Activated T-cell treated with anti-CD3 and anti-CD28 coated beads, Interleukin-2, amount 50 U/mL, for 72 hours (primary cell): ENCODE measurements at regions not wholly inside any gene's neighbourhood (a gene's known extent, or its start where the extent isn't known, plus 50 kb on each side); places are given as distances from the start of the nearest gene placed in this dataset.

ENCODE experiments used
- ATAC-seq, 2 donors: fragments of 150-1000 bp; cut with Tn5 transposase; replicated peaks in 1 of 2; 2 replicates each; pipeline ENCODE4 v1.10.0; 2021; ENCODE audit warnings: moderate library complexity in 2 of 2, mild to moderate bottlenecking in 1 of 2
- DNase-seq, 2 donors: peaks; one replicate each; pipeline ENCODE4 v3.0.0; 2021 to 2022; ENCODE audit warnings: mixed read lengths in 1 of 2
- H3K27ac Mint-ChIP-seq: one replicate; pipeline ENCODE4 v1.8.0; 2022; ENCODE audit warnings: mild to moderate bottlenecking, moderate library complexity, mixed read lengths
- H3K27me3 Mint-ChIP-seq: one replicate; pipeline ENCODE4 v1.8.0; 2022; ENCODE audit warnings: low read depth, mixed read lengths
- H3K36me3 Mint-ChIP-seq, 2 donors: one replicate each; pipeline ENCODE4 v1.8.0; 2022; ENCODE audit warnings: mixed read lengths in 2 of 2, mild to moderate bottlenecking in 1 of 2; ENCODE audit not compliant: insufficient read depth in 2 of 2
- H3K4me1 Mint-ChIP-seq: one replicate; pipeline ENCODE4 v1.8.0; 2022; ENCODE audit warnings: low read depth, mixed read lengths
- H3K4me3 Mint-ChIP-seq, 2 donors: one replicate each; pipeline ENCODE4 v1.8.0; 2022; ENCODE audit warnings: mild to moderate bottlenecking in 2 of 2, mixed read lengths in 2 of 2, moderate library complexity in 2 of 2
- H3K9me3 Mint-ChIP-seq, 2 donors: one replicate each; pipeline ENCODE4 v1.8.0; 2022; ENCODE audit warnings: mixed read lengths in 2 of 2

DNA sequence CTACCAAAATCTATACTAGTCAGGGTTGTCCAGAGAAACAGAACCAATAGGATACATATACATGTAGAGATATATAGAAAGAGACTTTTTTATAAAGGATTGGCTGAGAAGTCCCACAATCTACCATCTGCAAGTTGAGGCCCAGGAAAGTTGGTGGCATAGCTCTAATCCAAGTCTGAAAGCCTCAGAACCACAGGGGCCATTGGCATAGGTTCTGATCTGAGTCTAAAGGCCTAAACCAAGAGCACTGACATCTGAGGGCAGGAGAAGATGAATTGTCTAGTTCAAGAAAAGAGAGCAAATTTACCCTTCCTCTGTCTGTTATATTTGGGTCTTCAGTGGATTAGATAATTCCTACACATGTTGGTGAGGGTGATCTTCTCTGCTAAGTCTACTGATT is 433.1 kb downstream of the ADAMTS20 start:
- H3K4me3 Mint-ChIP-seq = no peak overlapping the region
- no peaks in the 10 kb centered on the region for H3K27me3 Mint-ChIP-seq
- H3K9me3 Mint-ChIP-seq = peaks cover 0 to 2% of the 10 kb centered on the region in 2 donors
- no peaks in the 10 kb centered on the region for H3K4me1 Mint-ChIP-seq
- ATAC-seq (no peak), DNase-seq (no peak)
- H3K27ac Mint-ChIP-seq = no peak overlapping the region
- H3K36me3 Mint-ChIP-seq = no peaks in the 10 kb centered on the region

DNA sequence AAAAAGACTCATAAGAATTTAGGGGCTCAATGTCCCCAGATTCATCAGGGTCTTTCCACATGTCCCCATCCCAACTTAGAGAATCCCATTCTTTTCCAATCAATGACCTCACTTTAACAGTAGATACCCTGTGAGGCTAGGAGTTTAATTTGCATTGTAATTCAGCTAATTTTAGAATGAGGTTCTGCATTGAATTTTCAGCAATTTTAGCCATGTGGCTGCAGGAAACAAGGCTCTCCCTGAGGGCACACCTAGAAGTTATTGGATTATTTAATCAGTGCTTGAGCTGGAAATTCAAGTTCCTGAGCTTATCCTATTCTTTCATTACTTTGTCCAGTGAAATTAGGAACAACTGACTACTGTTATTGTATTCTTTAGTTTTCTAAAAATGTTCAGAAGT is 433.8 kb downstream of the ADAMTS20 start:
- ATAC-seq = no peak
- no peaks in the 10 kb centered on the region for H3K27me3 Mint-ChIP-seq
- DNase-seq = no peak
- no peaks in the 10 kb centered on the region for H3K4me1 Mint-ChIP-seq
- no peak overlapping the region for H3K4me3 Mint-ChIP-seq
- H3K27ac Mint-ChIP-seq = no peak overlapping the region
- H3K9me3 Mint-ChIP-seq = peaks cover 0 to 2% of the 10 kb centered on the region in 2 donors
- no peaks in the 10 kb centered on the region for H3K36me3 Mint-ChIP-seq

- H3K27ac Mint-ChIP-seq = no peak overlapping the region
- no peaks in the 10 kb centered on the region for H3K4me1 Mint-ChIP-seq
- no peak for DNase-seq
- H3K4me3 Mint-ChIP-seq = no peak overlapping the region
- no peak for ATAC-seq
- no peaks in the 10 kb centered on the region for H3K27me3 Mint-ChIP-seq
- H3K9me3 Mint-ChIP-seq = no peaks in the 10 kb centered on the region
- no peaks in the 10 kb centered on the region for H3K36me3 Mint-ChIP-seq
Measured at GRCh38 chr12:43117226-43117930, 434.6 kb downstream of the ADAMTS20 start.

DNA sequence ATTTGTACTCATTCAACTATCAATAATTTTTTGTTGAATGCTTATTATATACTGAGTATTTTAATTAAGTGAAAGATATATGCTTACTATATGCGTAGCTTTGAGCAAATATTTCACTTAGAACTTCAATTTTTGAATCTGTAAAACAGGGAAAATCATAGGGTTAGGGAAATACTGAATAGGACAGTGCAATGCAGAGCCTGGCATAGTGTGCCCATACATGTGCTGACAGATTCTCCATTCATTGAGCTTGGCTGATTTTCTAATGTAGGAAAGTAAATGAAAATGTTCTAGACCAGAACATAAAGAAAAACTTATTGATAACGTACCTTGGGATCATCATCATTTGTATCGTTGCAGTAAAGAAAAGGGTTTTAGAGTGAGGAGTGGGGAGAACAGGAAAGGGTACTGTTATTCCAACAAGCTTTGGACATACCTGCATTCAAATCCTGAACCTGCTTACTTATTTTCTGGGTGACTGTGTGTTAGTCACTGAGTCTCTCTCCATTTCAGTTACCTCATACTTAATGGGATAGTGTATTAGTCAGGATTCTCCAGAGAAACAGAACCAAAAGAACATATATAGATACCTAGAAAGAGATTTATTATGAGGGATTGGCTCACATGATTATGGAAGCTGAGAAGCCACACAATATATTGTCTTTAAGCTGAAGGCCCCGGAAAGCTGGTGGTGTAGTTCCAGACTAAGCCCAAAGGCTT is 436.4 kb downstream of the ADAMTS20 start:
- Mint-ChIP-seq H3K27ac (no peak overlapping the region), H3K36me3 (no peaks in the 10 kb centered on the region), H3K27me3 (no peaks in the 10 kb centered on the region), H3K4me3 (no peak overlapping the region), H3K4me1 (no peaks in the 10 kb centered on the region), H3K9me3 (no peaks in the 10 kb centered on the region)
- DNase-seq = no peak
- no peak for ATAC-seq

DNA sequence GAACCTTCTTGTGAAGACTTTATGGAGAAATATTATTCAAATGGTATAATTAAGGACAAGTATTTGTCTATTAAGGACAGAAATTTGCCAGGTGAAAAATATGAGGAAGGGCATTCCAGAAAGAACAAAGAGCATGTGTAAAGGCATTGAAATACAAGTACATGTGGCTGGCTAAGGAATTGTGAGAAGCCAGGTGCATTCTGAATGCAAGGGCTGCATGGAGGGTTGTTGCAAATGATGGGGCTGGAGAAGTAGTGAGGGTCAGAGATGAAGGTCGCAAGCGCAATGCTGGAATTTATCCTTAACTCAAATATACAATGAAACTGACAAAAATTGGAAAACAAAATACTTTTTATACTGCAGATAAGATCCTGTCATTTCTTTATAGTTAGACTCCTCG is 437.7 kb downstream of the ADAMTS20 start:
- Mint-ChIP-seq H3K9me3 (peaks cover 0 to 2% of the 10 kb centered on the region in 2 donors), H3K27me3 (no peaks in the 10 kb centered on the region), H3K36me3 (no peaks in the 10 kb centered on the region), H3K4me1 (no peaks in the 10 kb centered on the region), H3K27ac (no peak overlapping the region), H3K4me3 (no peak overlapping the region)
- DNase-seq = no peak
- no peak for ATAC-seq

- DNase-seq (no peak), ATAC-seq (no peak)
- Mint-ChIP-seq H3K36me3 (no peaks in the 10 kb centered on the region), H3K9me3 (peaks cover 0 to 6% of the 10 kb centered on the region in 2 donors), H3K4me1 (no peaks in the 10 kb centered on the region), H3K27me3 (no peaks in the 10 kb centered on the region), H3K4me3 (no peak overlapping the region), H3K27ac (no peak overlapping the region)
Measured at GRCh38 chr12:43113616-43114015, 438.4 kb downstream of the ADAMTS20 start.

GRCh38 chr12:43113135-43113534 is 438.9 kb downstream of the ADAMTS20 start:
- DNase-seq (no peak), ATAC-seq (no peak)
- no peaks in the 10 kb centered on the region for H3K27me3 Mint-ChIP-seq
- H3K4me1 Mint-ChIP-seq = no peaks in the 10 kb centered on the region
- H3K36me3 Mint-ChIP-seq = no peaks in the 10 kb centered on the region
- no peak overlapping the region for H3K4me3 Mint-ChIP-seq
- no peak overlapping the region for H3K27ac Mint-ChIP-seq
- peaks cover 3 to 8% of the 10 kb centered on the region in 2 donors for H3K9me3 Mint-ChIP-seq

DNA sequence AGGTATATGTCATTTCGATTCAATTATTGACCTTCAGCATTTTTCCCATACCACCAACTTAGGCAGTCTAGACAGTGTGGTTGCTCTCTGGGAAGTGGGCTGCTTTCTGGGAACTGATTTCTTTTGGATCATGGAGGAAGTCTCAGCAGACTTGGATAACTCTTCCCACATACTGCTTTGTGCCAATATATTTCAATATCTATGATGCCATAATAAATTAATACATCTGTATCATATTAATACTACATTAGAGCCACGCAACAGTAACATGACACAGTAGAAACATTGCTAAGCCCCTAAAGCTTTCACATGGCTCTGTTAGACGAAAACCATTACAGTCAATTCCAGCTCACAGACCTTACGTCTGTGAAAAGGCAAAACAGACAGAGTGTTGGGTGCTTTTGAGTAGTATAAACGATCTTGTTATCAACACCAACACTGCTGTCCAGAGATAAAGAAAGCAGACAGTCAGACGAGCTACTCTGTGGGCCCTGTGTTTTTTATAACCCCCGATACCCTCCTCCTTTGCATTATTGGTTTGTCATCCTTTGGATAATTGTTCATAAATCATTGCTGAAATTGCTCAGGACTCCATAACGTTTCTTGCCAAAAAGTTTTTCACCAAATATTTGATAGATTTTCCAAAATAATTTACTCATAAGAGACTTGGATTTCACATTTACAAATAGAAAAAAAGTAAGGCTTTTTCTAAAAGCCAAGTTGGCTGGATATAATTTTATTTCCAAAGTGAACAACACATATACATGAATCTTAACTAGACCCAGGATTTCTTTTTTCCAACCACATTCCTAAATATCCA is 439.7 kb downstream of the ADAMTS20 start:
- Mint-ChIP-seq H3K4me3 (no peak overlapping the region), H3K27me3 (no peaks in the 10 kb centered on the region), H3K9me3 (peaks cover 3 to 8% of the 10 kb centered on the region in 2 donors), H3K27ac (no peak overlapping the region), H3K4me1 (no peaks in the 10 kb centered on the region), H3K36me3 (no peaks in the 10 kb centered on the region)
- no peak for DNase-seq
- ATAC-seq = no peak

DNA sequence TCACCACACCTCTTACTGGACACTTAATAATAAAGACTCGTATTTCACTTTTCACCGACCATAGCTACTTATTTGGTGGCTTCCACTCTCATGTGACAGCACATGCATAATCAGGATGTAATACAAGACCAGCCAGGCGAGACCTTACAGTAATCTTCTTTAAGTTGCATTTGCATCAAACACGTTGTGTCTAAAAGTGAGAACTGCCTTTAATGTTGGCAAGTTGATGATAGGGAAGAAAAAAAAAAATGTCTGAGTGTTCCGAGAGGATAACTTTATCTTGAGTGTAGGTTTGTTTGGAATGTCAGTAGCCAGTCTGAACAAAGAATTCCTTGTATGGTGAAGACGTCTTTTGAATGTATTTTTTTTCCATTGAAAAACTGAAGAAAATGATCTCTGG is 440.4 kb downstream of the ADAMTS20 start:
- no peak for DNase-seq
- H3K4me1 Mint-ChIP-seq = no peaks in the 10 kb centered on the region
- ATAC-seq = no peak
- no peak overlapping the region for H3K4me3 Mint-ChIP-seq
- peaks cover 3 to 8% of the 10 kb centered on the region in 2 donors for H3K9me3 Mint-ChIP-seq
- no peak overlapping the region for H3K27ac Mint-ChIP-seq
- peaks cover 0 to under 1% of the 10 kb centered on the region in 2 donors for H3K36me3 Mint-ChIP-seq
- H3K27me3 Mint-ChIP-seq = no peaks in the 10 kb centered on the region

- no peak for DNase-seq
- no peak for ATAC-seq
- no peaks in the 10 kb centered on the region for H3K27me3 Mint-ChIP-seq
- H3K36me3 Mint-ChIP-seq = peaks cover 0 to 3% of the 10 kb centered on the region in 2 donors
- H3K4me3 Mint-ChIP-seq = no peak overlapping the region
- no peak overlapping the region for H3K27ac Mint-ChIP-seq
- no peaks in the 10 kb centered on the region for H3K4me1 Mint-ChIP-seq
- peaks cover 3 to 10% of the 10 kb centered on the region in 2 donors for H3K9me3 Mint-ChIP-seq
Measured at GRCh38 chr12:43109631-43110345, 442.2 kb downstream of the ADAMTS20 start.

GRCh38 chr12:43108656-43109055 is 443.3 kb downstream of the ADAMTS20 start:
- DNase-seq (no peak), ATAC-seq (no peak)
- Mint-ChIP-seq H3K27ac (no peak overlapping the region), H3K4me3 (no peak overlapping the region), H3K4me1 (no peaks in the 10 kb centered on the region), H3K27me3 (no peaks in the 10 kb centered on the region), H3K9me3 (peaks cover 3 to 10% of the 10 kb centered on the region in 2 donors), H3K36me3 (peaks cover 0 to 3% of the 10 kb centered on the region in 2 donors)

- DNase-seq = no peak
- H3K4me3 Mint-ChIP-seq = no peak overlapping the region
- no peak for ATAC-seq
Measured at GRCh38 chr12:43107026-43107775, 444.8 kb downstream of the ADAMTS20 start.

More at GRCh38 chr12:43107026-43107775, 444.8 kb downstream of the ADAMTS20 start:
- H3K4me1 Mint-ChIP-seq = no peaks in the 10 kb centered on the region
- peaks cover 0 to 3% of the 10 kb centered on the region in 2 donors for H3K36me3 Mint-ChIP-seq
- H3K9me3 Mint-ChIP-seq = peaks cover 3 to 10% of the 10 kb centered on the region in 2 donors
- H3K27me3 Mint-ChIP-seq = no peaks in the 10 kb centered on the region
- no peak overlapping the region for H3K27ac Mint-ChIP-seq
